ENCODE measurements at regions not wholly inside any gene's neighbourhood (a gene's known extent, or its start where the extent isn't known, plus 50 kb on each side); places are given as distances from the start of the nearest gene placed in this dataset.

DNA sequence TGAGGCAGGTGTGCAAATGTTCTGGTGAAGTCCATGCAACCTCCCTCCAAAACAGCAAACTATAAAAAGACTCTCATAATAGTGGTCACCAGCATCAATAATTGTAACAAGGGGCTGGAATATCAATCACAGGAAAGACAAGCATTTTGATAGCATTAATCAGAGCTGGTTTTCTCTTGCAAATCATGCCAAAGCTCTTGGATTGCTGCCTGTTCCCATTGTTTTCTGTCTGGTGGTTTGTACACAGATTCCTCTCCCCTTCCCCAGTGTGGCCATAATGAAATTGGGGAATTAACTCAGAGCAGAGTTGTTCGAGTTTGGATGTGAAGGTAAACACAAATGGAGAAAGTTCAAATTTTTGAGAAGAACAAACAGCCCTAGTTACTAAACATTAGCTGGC is 134.2 kb downstream of the CDCA7 start:
- TF ChIP-seq, protein P1, sequence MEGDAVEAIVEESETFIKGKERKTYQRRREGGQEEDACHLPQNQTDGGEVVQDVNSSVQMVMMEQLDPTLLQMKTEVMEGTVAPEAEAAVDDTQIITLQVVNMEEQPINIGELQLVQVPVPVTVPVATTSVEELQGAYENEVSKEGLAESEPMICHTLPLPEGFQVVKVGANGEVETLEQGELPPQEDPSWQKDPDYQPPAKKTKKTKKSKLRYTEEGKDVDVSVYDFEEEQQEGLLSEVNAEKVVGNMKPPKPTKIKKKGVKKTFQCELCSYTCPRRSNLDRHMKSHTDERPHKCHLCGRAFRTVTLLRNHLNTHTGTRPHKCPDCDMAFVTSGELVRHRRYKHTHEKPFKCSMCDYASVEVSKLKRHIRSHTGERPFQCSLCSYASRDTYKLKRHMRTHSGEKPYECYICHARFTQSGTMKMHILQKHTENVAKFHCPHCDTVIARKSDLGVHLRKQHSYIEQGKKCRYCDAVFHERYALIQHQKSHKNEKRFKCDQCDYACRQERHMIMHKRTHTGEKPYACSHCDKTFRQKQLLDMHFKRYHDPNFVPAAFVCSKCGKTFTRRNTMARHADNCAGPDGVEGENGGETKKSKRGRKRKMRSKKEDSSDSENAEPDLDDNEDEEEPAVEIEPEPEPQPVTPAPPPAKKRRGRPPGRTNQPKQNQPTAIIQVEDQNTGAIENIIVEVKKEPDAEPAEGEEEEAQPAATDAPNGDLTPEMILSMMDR (conservative IDR thresholded peaks at IDR 0.05; ENCODE audit: low read depth, low read length), result no peak
- TF ChIP-seq EZH2 (IDR thresholded peaks at IDR 0.05; ENCODE audit: borderline replicate concordance, low read depth, low read length, poor library complexity, severe bottlenecking), result no peak
- Histone ChIP-seq H3K27me3 (replicated peaks; ENCODE audit: insufficient read depth, low read depth, low read length, poor library complexity) (peaks cover 14% of the 10 kb centered on the region), H3K27ac (ENCODE audit: low read depth, low read length, poor library complexity, severe bottlenecking) (no peak overlapping the region), H3K4me1 (ENCODE audit: insufficient read depth, low read length, poor library complexity, severe bottlenecking) (no peaks in the 10 kb centered on the region), H3K4me3 (ENCODE audit: low read depth, low read length, poor library complexity, severe bottlenecking) (no peak overlapping the region), H3K9me3 (ENCODE audit: low read depth, low read length, poor library complexity, severe bottlenecking) (no peaks in the 10 kb centered on the region), H3K36me3 (ENCODE audit: insufficient read depth, low read length, poor library complexity, severe bottlenecking) (no peaks in the 10 kb centered on the region)
- ChIA-PET POLR2A (ENCODE audit: low non-redundant PET) (no interaction called here), CTCF (no interaction called here)
- no TSS peak for BruUV-seq (replicated peaks)
- intact Hi-C loops (cut with micrococcal nuclease; ENCODE audit: unreplicated experiment), result no loop called here
- no peak for DNase-seq (ENCODE audit: low spot score)

DNA sequence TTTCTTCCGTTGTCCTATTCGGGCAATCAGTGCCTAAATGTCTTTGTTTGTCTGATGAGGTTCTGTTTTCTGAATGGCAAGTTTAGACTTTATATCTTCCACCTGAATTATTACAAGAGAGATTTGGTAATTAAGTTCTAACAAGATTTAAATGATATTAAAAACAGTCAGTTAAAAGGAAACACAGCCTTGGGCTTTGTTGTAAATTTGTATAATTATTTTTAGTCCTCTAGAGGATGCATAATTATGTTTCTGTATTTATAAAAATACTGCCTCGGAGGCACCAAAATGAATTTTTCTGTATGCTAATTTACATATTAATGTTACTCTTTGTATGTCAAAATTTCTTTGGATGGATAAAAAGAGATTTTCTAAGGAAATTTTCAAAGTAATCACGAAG is 136.7 kb downstream of the CDCA7 start:
- ChIA-PET CTCF (no interaction called here), POLR2A (ENCODE audit: low non-redundant PET) (no interaction called here)
- intact Hi-C loops (cut with micrococcal nuclease; ENCODE audit: unreplicated experiment), result no loop called here
- Histone ChIP-seq H3K4me1 (ENCODE audit: insufficient read depth, low read length, poor library complexity, severe bottlenecking) (no peaks in the 10 kb centered on the region), H3K9me3 (ENCODE audit: low read depth, low read length, poor library complexity, severe bottlenecking) (no peaks in the 10 kb centered on the region), H3K27me3 (replicated peaks; ENCODE audit: insufficient read depth, low read depth, low read length, poor library complexity) (peaks cover 14% of the 10 kb centered on the region), H3K27ac (ENCODE audit: low read depth, low read length, poor library complexity, severe bottlenecking) (no peak overlapping the region), H3K4me3 (ENCODE audit: low read depth, low read length, poor library complexity, severe bottlenecking) (no peak overlapping the region), H3K36me3 (ENCODE audit: insufficient read depth, low read length, poor library complexity, severe bottlenecking) (no peaks in the 10 kb centered on the region)
- no peak for DNase-seq (ENCODE audit: low spot score)
- no TSS peak for BruUV-seq (replicated peaks)
- TF ChIP-seq, protein P1 (conservative IDR thresholded peaks at IDR 0.05; ENCODE audit: low read depth, low read length), result no peak

DNA sequence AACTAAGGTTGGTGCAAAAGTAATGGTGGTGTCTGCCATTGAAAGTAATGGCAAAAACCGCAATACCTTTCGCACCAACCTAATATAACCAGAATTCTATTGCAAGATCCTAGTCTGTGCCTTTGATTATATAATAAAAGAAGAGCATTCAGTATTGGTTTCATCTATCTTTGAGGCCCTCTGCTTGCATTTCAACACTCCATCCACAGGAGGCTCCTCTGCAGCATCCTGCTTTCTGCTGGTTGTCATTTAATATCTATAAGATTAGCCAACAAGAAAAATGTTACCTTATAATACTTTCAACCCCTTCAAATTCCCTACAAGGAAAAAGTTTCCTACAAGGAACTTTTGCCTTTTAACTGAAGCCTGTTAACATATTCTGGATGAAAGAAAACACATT is 139.2 kb downstream of the CDCA7 start:
- no peak for TF ChIP-seq EZH2 (IDR thresholded peaks at IDR 0.05; ENCODE audit: borderline replicate concordance, low read depth, low read length, poor library complexity, severe bottlenecking)
- TF ChIP-seq, protein P1 (conservative IDR thresholded peaks at IDR 0.05; ENCODE audit: low read depth, low read length), result 0 out of 2 replicates have a peak, but pooled peaks have one; percentile 15
- DNase-seq (ENCODE audit: low spot score), result no peak
- Histone ChIP-seq H3K27ac (ENCODE audit: low read depth, low read length, poor library complexity, severe bottlenecking) (no peak overlapping the region), H3K9me3 (ENCODE audit: low read depth, low read length, poor library complexity, severe bottlenecking) (no peaks in the 10 kb centered on the region), H3K4me1 (ENCODE audit: insufficient read depth, low read length, poor library complexity, severe bottlenecking) (no peaks in the 10 kb centered on the region), H3K4me3 (ENCODE audit: low read depth, low read length, poor library complexity, severe bottlenecking) (no peak overlapping the region), H3K27me3 (replicated peaks; ENCODE audit: insufficient read depth, low read depth, low read length, poor library complexity) (no peaks in the 10 kb centered on the region), H3K36me3 (ENCODE audit: insufficient read depth, low read length, poor library complexity, severe bottlenecking) (no peaks in the 10 kb centered on the region)
- intact Hi-C loops (cut with micrococcal nuclease; ENCODE audit: unreplicated experiment), result no loop called here
- BruUV-seq (replicated peaks), result no TSS peak
- ChIA-PET POLR2A (ENCODE audit: low non-redundant PET) (no interaction called here), CTCF (no interaction called here)

All from A673 (cell line).